KBM-7 (cell line): ENCODE measurements at regions not wholly inside any gene's neighbourhood (a gene's known extent, or its start where the extent isn't known, plus 50 kb on each side); places are given as distances from the start of the nearest gene placed in this dataset.
"Not testable (repeated sequence)": the region's sequence is repeated elsewhere in the genome, so short reads cannot be mapped to it uniquely, and the experiment has no call there.

Experiments
- DNase-seq: peaks from one replicate; pipeline ENCODE4 v3.0.0-alpha.2; 2015
- in situ Hi-C: fragments of 300-500 bp; cut with MboI; formaldehyde crosslinking; loops from 2 replicates; pipeline ENCODE4 v1.14.3; 2020; ENCODE audit warnings: low sequenced_read_pairs, low pct_unique_long_range_greater_than_20kb, mixed read lengths

GRCh38 chr22:22296047-22296446 is 51.5 kb downstream of the VPREB1 start:
- in situ Hi-C loops, DNase-seq: not testable (repeated sequence)

DNA sequence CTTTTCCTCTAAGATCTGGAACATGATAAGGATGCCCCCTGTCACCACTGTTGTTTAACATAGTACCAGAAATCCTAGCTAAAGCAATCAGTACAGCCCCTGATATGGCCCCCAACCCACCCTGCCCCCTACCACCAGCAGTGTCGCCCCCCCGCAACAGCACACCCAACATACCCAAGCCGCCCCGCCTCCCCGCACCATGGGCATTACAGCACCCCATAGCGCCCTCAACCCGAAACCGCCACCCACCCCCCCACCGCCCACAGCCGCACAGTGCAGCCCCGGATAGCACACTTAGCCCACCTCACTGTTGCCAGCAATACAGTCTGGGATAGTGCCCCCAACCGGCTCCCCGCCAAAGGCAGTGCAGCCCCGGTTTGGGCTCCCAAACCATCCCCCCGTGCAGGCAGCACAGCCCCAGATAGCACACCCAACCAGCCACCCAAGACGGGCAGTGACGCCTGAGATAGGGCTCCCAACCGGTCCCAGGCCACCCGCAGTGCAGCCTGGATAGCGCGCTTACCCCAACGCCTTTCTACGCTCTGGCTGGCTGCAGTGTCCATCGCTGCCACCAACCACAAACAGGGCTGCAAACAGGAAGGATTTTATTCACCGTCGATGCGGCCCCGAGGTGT is 52.7 kb downstream of the VPREB1 start:
- in situ Hi-C loops, DNase-seq: not testable (repeated sequence)

GRCh38 chr22:22297794-22298653 is 53.4 kb downstream of the VPREB1 start:
- in situ Hi-C loops, result not testable (repeated sequence)
- peak; percentile 68 for DNase-seq

- DNase-seq, in situ Hi-C loops: not testable (repeated sequence)
Observed at GRCh38 chr22:22298654-22299009, 54.0 kb downstream of the VPREB1 start.

GRCh38 chr22:22300511-22300910 is 55.9 kb downstream of the VPREB1 start:
- DNase-seq, in situ Hi-C loops: not testable (repeated sequence)

DNA sequence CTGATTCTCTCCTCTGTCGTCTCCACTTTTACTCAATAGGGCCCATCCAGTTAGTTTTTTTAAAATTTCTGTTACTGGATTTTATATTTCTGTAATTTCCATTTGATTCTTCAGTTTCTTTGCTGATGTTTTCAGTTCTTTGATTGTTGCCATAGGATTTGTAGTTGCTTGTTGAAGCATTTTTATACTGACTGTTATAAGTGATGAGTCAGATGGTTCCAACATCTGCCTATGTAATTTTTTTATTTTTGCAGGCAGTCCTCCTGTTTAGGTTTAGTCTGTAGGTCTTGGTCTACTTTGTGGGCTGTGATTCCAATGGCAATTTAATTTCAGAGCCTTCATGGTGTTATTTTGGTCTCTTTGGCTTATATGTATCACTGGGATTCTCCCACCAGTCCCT is 56.4 kb downstream of the VPREB1 start:
- in situ Hi-C loops, DNase-seq: not testable (repeated sequence)

- in situ Hi-C loops, result no loop called here
- no peak for DNase-seq
Observed at GRCh38 chr22:22316589-22316988, 72.0 kb downstream of the VPREB1 start.

GRCh38 chr22:22318723-22319465 is 74.3 kb downstream of the VPREB1 start:
- in situ Hi-C loops, result no loop called here
- no peak for DNase-seq

DNA sequence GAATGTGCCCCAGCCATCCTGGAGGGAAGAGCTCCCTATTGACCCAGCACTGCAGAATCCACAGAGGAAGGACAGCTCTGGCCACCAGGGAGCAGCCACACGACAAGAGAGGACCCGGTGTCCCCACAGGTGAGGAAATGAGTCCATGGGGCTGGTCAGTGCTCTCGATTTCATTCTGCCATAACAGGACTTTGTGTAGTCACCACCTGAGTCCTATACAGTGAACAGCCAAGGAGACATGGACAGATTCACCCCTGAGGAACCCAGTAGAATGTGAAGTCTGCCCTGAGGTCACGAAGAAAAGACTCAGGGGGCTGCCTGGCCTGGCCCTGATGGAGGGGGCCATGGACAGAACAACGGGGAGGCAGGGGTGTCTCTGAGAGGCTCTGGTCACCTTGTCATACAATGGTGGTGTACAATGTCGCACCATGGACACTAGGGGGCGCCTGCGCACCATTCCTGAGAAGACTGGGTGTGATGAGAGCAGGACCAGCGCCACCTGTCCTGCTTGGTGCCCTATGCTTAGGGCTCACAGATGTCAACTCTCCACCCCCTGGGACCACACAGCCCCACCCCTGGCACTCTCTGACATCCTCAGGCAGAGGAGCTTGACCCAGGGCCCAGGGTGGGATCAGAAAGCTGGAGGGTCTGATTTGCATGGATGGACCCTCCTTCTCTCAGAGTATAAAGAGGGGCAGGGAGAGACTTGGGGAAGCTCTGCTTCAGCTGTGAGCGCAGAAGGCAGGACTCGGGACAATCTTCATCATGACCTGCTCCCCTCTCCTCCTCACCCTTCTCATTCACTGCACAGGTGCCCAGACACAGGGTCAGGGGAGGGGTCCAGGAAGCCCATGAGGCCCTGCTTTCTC is 77.4 kb downstream of the VPREB1 start:
- in situ Hi-C loops, result not testable (repeated sequence)
- peak; percentile 51 for DNase-seq

DNA sequence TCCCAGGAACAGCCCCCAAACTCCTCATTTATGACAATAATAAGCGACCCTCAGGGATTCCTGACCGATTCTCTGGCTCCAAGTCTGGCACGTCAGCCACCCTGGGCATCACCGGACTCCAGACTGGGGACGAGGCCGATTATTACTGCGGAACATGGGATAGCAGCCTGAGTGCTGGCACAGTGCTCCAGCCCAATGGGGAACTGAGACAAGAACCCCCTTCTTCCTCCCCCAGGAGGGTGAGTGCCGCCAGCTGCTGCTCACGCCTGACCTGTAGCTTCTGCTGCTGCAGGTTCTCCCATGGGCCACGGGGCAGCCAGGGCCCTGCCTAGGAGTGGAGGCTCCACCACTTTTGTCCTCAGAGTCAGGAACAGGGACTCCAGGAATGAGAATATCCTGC is 78.2 kb downstream of the VPREB1 start:
- in situ Hi-C loops, result no loop called here
- no peak for DNase-seq

- in situ Hi-C loops, result no loop called here
- no peak for DNase-seq
Observed at GRCh38 chr22:22327723-22328122, 83.1 kb downstream of the VPREB1 start.

DNA sequence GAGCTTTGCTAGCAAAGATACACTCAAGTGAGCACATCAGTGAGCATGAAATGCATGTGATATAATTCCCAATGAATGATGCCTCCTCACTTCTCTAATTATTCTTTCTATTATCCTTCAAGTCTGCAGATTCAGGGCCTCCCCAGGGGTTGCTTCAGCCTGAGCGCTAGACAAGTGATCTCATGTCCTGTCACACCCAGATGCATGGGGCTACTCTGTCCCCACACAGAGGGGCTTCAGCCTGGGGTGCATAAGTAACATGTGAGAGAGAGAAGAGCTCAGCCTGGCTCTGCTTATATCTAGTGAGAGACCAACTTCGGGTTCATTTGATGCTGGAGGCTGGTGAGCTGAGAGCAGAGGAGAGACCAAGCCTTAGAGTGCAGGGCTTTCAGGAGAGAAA is 85.2 kb downstream of the VPREB1 start:
- in situ Hi-C loops, result no loop called here
- no peak for DNase-seq

- in situ Hi-C loops, result not testable (repeated sequence)
Observed at GRCh38 chr22:22335640-22336039, 91.1 kb downstream of the VPREB1 start.

GRCh38 chr22:22336333-22336732 is 91.7 kb downstream of the VPREB1 start:
- in situ Hi-C loops, DNase-seq: not testable (repeated sequence)

More at GRCh38 chr22:22335640-22336039, 91.1 kb downstream of the VPREB1 start:
- DNase-seq, result not testable (repeated sequence)

GRCh38 chr22:22338778-22339177 is 94.2 kb downstream of the VPREB1 start:
- in situ Hi-C loops, DNase-seq: not testable (repeated sequence)

DNA sequence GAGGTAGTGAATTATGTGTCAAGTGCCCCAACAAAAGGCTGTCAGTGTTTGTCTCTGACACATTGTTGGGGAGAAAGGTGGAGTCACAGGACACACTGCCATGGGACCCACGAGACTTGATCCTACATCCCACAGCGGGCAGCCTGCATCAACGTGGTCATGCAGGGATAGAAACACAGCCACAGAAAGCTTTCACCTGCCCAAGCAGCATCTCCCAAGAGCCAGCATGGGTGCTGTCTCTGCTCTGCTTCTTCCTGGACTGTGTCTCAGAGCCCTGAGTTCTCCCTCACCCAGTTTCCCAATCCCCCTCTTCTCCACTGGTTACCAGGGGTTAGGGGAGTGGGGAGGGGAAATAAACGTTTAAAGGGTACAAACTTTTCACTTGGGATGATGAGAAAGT is 97.2 kb downstream of the VPREB1 start:
- in situ Hi-C loops, result no loop called here

DNA sequence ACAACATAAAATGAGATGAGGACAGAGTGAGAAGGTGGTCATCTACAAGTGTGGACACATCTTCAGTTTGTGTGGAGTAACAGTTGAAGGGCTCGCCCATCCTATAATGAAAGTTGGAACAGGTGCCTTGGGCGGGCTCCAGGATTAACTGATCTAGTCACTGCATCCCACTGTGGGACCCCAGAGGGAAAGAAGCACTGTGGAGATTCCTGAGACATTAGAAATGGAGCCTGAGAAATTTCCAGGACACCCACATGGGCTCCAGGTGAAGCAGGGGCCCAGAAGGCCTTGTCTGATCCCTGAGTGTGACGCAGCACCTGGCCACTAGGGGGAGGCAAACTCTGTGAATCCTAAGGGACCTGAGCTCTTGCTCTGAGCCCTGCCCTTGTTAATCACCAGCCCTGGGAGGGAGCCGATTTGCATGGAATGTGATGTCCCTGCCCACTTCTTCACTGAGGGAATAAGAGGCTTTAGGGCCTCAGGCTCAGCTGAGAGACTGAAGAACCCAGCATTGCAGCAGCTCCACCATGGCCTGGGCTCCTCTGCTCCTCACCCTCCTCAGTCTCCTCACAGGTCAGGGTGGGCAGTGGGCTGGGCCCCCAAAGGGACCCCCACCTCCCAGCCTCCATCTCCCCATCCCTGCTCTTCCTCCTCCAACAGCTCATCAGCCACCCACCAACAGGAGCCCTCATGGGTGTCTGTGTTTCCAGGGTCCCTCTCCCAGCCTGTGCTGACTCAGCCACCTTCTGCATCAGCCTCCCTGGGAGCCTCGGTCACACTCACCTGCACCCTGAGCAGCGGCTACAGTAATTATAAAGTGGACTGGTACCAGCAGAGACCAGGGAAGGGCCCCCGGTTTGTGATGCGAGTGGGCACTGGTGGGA is 98.4 kb downstream of the VPREB1 start:
- DNase-seq, result peak; percentile 26
- in situ Hi-C loops, result no loop called here

More for the DNA sequence above, 97.2 kb downstream of the VPREB1 start:
- DNase-seq, result no peak
